HG03575 (cell line): ENCODE measurements at regions not wholly inside any gene's neighbourhood (a gene's known extent, or its start where the extent isn't known, plus 50 kb on each side); places are given as distances from the start of the nearest gene placed in this dataset.

Experiments
- ATAC-seq: cut with Tn5 transposase; IDR thresholded peaks from one replicate; pipeline ENCODE4 v1.9.1; 2021; ENCODE audit not compliant: unreplicated experiment, insufficient number of reproducible peaks, low FRiP score; ENCODE audit errors: extremely low read depth

- no peak for ATAC-seq
Observed at GRCh38 chr11:26835611-26836010, 113.8 kb upstream of the SLC5A12 start.

- no peak for ATAC-seq
Observed at GRCh38 chr11:26837154-26837553, 115.3 kb upstream of the SLC5A12 start.

- no peak for ATAC-seq
Observed at GRCh38 chr11:26839911-26840698, 118.2 kb upstream of the SLC5A12 start.

GRCh38 chr11:26841818-26842473 lies 120.1 kb upstream of the SLC5A12 start:
- ATAC-seq: no peak

- no peak for ATAC-seq
Observed at GRCh38 chr11:26842478-26843282, 120.8 kb upstream of the SLC5A12 start.

GRCh38 chr11:26843539-26843938 lies 121.7 kb upstream of the SLC5A12 start:
- ATAC-seq: no peak

GRCh38 chr11:26844963-26845362 lies 123.1 kb upstream of the SLC5A12 start:
- no peak for ATAC-seq

GRCh38 chr11:26846227-26846626 lies 124.4 kb upstream of the SLC5A12 start:
- no peak for ATAC-seq

GRCh38 chr11:26847459-26847858 lies 125.6 kb upstream of the SLC5A12 start:
- no peak for ATAC-seq

GRCh38 chr11:26847977-26848376 lies 126.1 kb upstream of the SLC5A12 start:
- ATAC-seq: no peak

- ATAC-seq: no peak
Observed at GRCh38 chr11:26849036-26849435, 127.2 kb upstream of the SLC5A12 start.

- no peak for ATAC-seq
Observed at GRCh38 chr11:26851291-26851690, 129.4 kb upstream of the SLC5A12 start.

- no peak for ATAC-seq
Observed at GRCh38 chr11:26851696-26852095, 129.8 kb upstream of the SLC5A12 start.

GRCh38 chr11:26858098-26858497 lies 135.8 kb upstream of the FIBIN start:
- ATAC-seq: no peak

GRCh38 chr11:26859416-26859815 lies 134.5 kb upstream of the FIBIN start:
- no peak for ATAC-seq

GRCh38 chr11:26860091-26860780 lies 133.7 kb upstream of the FIBIN start:
- ATAC-seq: no peak

GRCh38 chr11:26860895-26861294 lies 133.0 kb upstream of the FIBIN start:
- ATAC-seq: no peak

GRCh38 chr11:26862801-26863200 lies 131.1 kb upstream of the FIBIN start:
- ATAC-seq: no peak

- ATAC-seq: no peak
Observed at GRCh38 chr11:26865703-26866102, 128.2 kb upstream of the FIBIN start.
